HL-60 (cell line): ENCODE measurements at regions not wholly inside any gene's neighbourhood (a gene's known extent, or its start where the extent isn't known, plus 50 kb on each side); places are given as distances from the start of the nearest gene placed in this dataset.

ENCODE experiments used
- DNase-seq, 2 experiments: peaks; one replicate each; pipeline ENCODE4 v3.0.0-alpha.2; 2010 to 2020; ENCODE audit warnings: low read depth in 1 of 2, low spot score in 1 of 2
- H3K27ac ChIP-seq: fragments of 250-450 bp; sonication (Bioruptor Pico); replicated peaks from 2 replicates; pipeline ENCODE4 v1.5.1; 2020; ENCODE audit warnings: mild to moderate bottlenecking, moderate library complexity
- H3K27me3 ChIP-seq: fragments of 250-450 bp; sonication (Bioruptor Pico); 2 replicates; pipeline ENCODE4 v1.5.1; 2021; ENCODE audit warnings: mild to moderate bottlenecking, moderate library complexity; ENCODE audit not compliant: insufficient read depth, poor library complexity, severe bottlenecking
- H3K4me3 ChIP-seq: replicated peaks from 2 replicates; pipeline ENCODE4 v1.5.1; 2011; ENCODE audit warnings: mild to moderate bottlenecking, control low read depth, low read length; ENCODE audit not compliant: insufficient read depth
- GABPA ChIP-seq: IDR thresholded peaks from 2 replicates; pipeline ENCODE4 v1.6.1; 2012; ENCODE audit warnings: low read depth
- POLR2AphosphoS5 ChIP-seq: IDR thresholded peaks from 2 replicates; pipeline ENCODE4 v1.6.1; 2012; ENCODE audit warnings: low read depth
- REST ChIP-seq: IDR thresholded peaks from 2 replicates; pipeline ENCODE4 v1.6.1; 2012; ENCODE audit warnings: low read depth; ENCODE audit not compliant: insufficient replicate concordance
- SPI1 ChIP-seq: IDR thresholded peaks from 2 replicates; pipeline ENCODE4 v1.6.1; 2012; ENCODE audit warnings: low read depth, mild to moderate bottlenecking, borderline replicate concordance
- TF ChIP-seq, protein P1 (sequence below): IDR thresholded peaks from one replicate; pipeline ENCODE4 v1.5.1; 2011; ENCODE audit warnings: low read length, control low read depth, inconsistent platforms; ENCODE audit not compliant: insufficient read depth

DNA sequence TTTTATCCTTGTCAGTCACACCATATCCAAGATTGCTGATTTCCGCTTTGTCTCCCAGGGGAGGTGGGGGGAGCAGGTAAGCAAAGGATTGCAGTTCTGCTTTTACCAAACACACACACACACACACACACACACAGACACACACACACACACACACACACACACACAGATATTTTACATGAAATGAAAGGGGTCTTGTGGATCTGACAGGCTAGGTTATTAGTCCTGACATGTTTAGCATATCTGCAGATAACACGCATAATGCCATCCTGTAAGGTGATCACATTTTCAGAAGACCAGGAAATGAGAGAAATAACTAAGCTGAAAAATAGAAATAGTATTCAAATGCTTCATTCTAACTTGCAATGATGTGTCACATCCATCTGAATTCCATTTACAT, 1113.3 kb downstream of the CDH8 start:
- TF ChIP-seq SPI1 (no peak), GABPA (no peak)
- TF ChIP-seq, protein P1, sequence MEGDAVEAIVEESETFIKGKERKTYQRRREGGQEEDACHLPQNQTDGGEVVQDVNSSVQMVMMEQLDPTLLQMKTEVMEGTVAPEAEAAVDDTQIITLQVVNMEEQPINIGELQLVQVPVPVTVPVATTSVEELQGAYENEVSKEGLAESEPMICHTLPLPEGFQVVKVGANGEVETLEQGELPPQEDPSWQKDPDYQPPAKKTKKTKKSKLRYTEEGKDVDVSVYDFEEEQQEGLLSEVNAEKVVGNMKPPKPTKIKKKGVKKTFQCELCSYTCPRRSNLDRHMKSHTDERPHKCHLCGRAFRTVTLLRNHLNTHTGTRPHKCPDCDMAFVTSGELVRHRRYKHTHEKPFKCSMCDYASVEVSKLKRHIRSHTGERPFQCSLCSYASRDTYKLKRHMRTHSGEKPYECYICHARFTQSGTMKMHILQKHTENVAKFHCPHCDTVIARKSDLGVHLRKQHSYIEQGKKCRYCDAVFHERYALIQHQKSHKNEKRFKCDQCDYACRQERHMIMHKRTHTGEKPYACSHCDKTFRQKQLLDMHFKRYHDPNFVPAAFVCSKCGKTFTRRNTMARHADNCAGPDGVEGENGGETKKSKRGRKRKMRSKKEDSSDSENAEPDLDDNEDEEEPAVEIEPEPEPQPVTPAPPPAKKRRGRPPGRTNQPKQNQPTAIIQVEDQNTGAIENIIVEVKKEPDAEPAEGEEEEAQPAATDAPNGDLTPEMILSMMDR, result no peak
- Histone ChIP-seq H3K27me3 (no peaks in the 10 kb centered on the region), H3K27ac (no peak overlapping the region), H3K4me3 (no peak overlapping the region)
- no peak for DNase-seq

- no peaks in the 10 kb centered on the region for H3K27me3 ChIP-seq
- no peak for DNase-seq
- TF ChIP-seq GABPA, result no peak
- no peak for TF ChIP-seq SPI1
- no peak for TF ChIP-seq REST
- no peak overlapping the region for H3K27ac ChIP-seq
- no peak overlapping the region for H3K4me3 ChIP-seq
Measured at GRCh38 chr16:60914334-60914733, 1121.9 kb downstream of the CDH8 start.

DNA sequence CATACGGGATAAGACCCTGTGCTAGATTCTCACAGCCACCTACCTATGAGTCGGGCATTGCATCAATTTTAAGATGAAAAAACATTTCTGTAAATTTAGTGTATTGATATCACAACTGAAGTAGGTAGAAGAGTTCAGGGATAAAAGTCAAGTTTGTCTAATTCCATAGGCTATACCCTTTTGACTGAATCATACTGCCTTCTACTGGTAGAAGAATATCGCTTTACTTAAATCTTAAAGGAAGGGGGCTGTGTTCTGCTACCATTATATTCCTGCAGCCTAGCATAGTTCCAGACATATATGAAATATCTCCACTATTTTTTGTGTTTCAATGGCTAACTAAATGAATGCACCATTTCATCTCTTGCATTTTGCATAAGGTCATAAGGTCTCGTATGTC, 1128.6 kb downstream of the CDH8 start:
- Histone ChIP-seq H3K27ac (no peak overlapping the region), H3K4me3 (no peak overlapping the region), H3K27me3 (no peaks in the 10 kb centered on the region)
- TF ChIP-seq REST, result no peak
- TF ChIP-seq, protein P1, result no peak
- TF ChIP-seq POLR2AphosphoS5, result no peak
- no peak for TF ChIP-seq GABPA
- no peak for TF ChIP-seq SPI1
- no peak for DNase-seq

DNA sequence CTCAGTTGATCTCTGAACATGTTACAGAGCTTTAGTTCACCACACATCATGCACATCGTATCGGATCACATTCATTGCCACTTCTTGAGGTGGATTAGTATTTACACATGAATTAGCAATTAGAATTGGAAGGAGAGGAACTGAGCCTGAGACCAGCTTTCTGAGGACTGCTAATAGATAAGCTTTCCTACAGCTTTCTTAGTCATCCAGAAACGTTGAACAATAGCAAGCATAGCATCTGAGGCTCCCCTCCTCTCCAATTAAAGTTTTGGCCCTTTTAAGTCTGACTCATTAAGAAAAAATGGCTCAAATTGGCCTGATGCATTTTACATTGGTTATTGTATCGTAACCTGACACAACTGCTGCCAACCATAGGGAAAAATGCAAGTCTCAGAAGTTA, 1130.4 kb downstream of the CDH8 start:
- DNase-seq, result no peak
- no peak for TF ChIP-seq SPI1
- no peak for TF ChIP-seq POLR2AphosphoS5
- TF ChIP-seq, protein P1, result no peak
- no peak for TF ChIP-seq GABPA
- no peak for TF ChIP-seq REST

More for the DNA sequence above, 1130.4 kb downstream of the CDH8 start:
- Histone ChIP-seq H3K4me3 (no peak overlapping the region), H3K27me3 (no peaks in the 10 kb centered on the region), H3K27ac (no peak overlapping the region)
